ENCODE measurements at regions not wholly inside any gene's neighbourhood (a gene's known extent, or its start where the extent isn't known, plus 50 kb on each side); places are given as distances from the start of the nearest gene placed in this dataset.
"Not testable (repeated sequence)": the region's sequence is repeated elsewhere in the genome, so short reads cannot be mapped to it uniquely, and the experiment has no call there.

GRCh38 chr2:180840641-180841040 lies 139.8 kb upstream of the UBE2E3 start:
- in situ Hi-C loops (cut with MboI; ENCODE audit: low sequenced_read_pairs), result no loop called here

GRCh38 chr2:180829836-180830235 lies 150.6 kb upstream of the UBE2E3 start:
- in situ Hi-C loops (cut with MboI; ENCODE audit: low sequenced_read_pairs), result no loop called here

GRCh38 chr2:180829261-180829660 lies 151.1 kb upstream of the UBE2E3 start:
- in situ Hi-C loops (cut with MboI; ENCODE audit: low sequenced_read_pairs), result no loop called here

- in situ Hi-C loops (cut with MboI; ENCODE audit: low sequenced_read_pairs), result no loop called here
Measured at GRCh38 chr2:180828756-180829155, 151.6 kb upstream of the UBE2E3 start.

GRCh38 chr2:180823546-180824141 lies 156.8 kb upstream of the UBE2E3 start:
- in situ Hi-C loops (cut with MboI; ENCODE audit: low sequenced_read_pairs), result no loop called here

- in situ Hi-C loops (cut with MboI; ENCODE audit: low sequenced_read_pairs), result no loop called here
Measured at GRCh38 chr2:180819106-180819505, 161.3 kb upstream of the UBE2E3 start.

GRCh38 chr2:180818700-180819099 lies 161.7 kb upstream of the UBE2E3 start:
- in situ Hi-C loops (cut with MboI; ENCODE audit: low sequenced_read_pairs), result not testable (repeated sequence)

GRCh38 chr2:180799141-180799540 lies 181.3 kb upstream of the UBE2E3 start:
- in situ Hi-C loops (cut with MboI; ENCODE audit: low sequenced_read_pairs), result no loop called here

GRCh38 chr2:180790891-180791290 lies 189.5 kb upstream of the UBE2E3 start:
- in situ Hi-C loops (cut with MboI; ENCODE audit: low sequenced_read_pairs), result no loop called here

GRCh38 chr2:180787330-180787729 lies 193.1 kb upstream of the UBE2E3 start:
- in situ Hi-C loops (cut with MboI; ENCODE audit: low sequenced_read_pairs), result no loop called here

GRCh38 chr2:180781276-180781675 lies 199.1 kb upstream of the UBE2E3 start:
- in situ Hi-C loops (cut with MboI; ENCODE audit: low sequenced_read_pairs), result no loop called here

GRCh38 chr2:180778291-180778690 lies 202.1 kb upstream of the UBE2E3 start:
- in situ Hi-C loops (cut with MboI; ENCODE audit: low sequenced_read_pairs), result no loop called here

- in situ Hi-C loops (cut with MboI; ENCODE audit: low sequenced_read_pairs), result no loop called here
Measured at GRCh38 chr2:180776921-180777320, 203.5 kb upstream of the UBE2E3 start.

GRCh38 chr2:180775711-180776110 lies 204.7 kb upstream of the UBE2E3 start:
- in situ Hi-C loops (cut with MboI; ENCODE audit: low sequenced_read_pairs), result no loop called here

GRCh38 chr2:180765316-180765715 lies 215.1 kb upstream of the UBE2E3 start:
- in situ Hi-C loops (cut with MboI; ENCODE audit: low sequenced_read_pairs), result not testable (repeated sequence)

GRCh38 chr2:180763263-180763989 lies 217.0 kb upstream of the UBE2E3 start:
- in situ Hi-C loops (cut with MboI; ENCODE audit: low sequenced_read_pairs), result no loop called here

- in situ Hi-C loops (cut with MboI; ENCODE audit: low sequenced_read_pairs), result no loop called here
Measured at GRCh38 chr2:180761224-180761623, 219.2 kb upstream of the UBE2E3 start.

- in situ Hi-C loops (cut with MboI; ENCODE audit: low sequenced_read_pairs), result no loop called here
Measured at GRCh38 chr2:180759631-180760030, 220.8 kb upstream of the UBE2E3 start.

GRCh38 chr2:180753809-180754761 lies 226.3 kb upstream of the UBE2E3 start:
- in situ Hi-C loops (cut with MboI; ENCODE audit: low sequenced_read_pairs), result no loop called here

GRCh38 chr2:180751306-180751920 lies 229.0 kb upstream of the UBE2E3 start:
- in situ Hi-C loops (cut with MboI; ENCODE audit: low sequenced_read_pairs), result no loop called here

- in situ Hi-C loops (cut with MboI; ENCODE audit: low sequenced_read_pairs), result no loop called here
Measured at GRCh38 chr2:180747728-180748127, 232.7 kb upstream of the UBE2E3 start.
